ENCODE measurements at regions not wholly inside any gene's neighbourhood (a gene's known extent, or its start where the extent isn't known, plus 50 kb on each side); places are given as distances from the start of the nearest gene placed in this dataset.

GRCh38 chr20:50341880-50342637 lies 151.4 kb downstream of the CEBPB start:
- no peak for TF ChIP-seq POLR2A (IDR thresholded peaks at IDR 0.05; ENCODE audit: low read length)
- TF ChIP-seq GATA1 (IDR thresholded peaks at IDR 0.05; ENCODE audit: low read depth, low read length) = no peak
